Parathyroid adenoma (tissue), 2 donors: ENCODE measurements at regions not wholly inside any gene's neighbourhood (a gene's known extent, or its start where the extent isn't known, plus 50 kb on each side); places are given as distances from the start of the nearest gene placed in this dataset.

ENCODE experiments used
- H2AFZ ChIP-seq: fragments of 300-600 bp; sonication (generic); one replicate; pipeline ENCODE4 v1.7.0; 2017; ENCODE audit warnings: antibody characterized with exemption, mild to moderate bottlenecking
- H3K27ac ChIP-seq: fragments of 300-600 bp; sonication (generic); one replicate; pipeline ENCODE4 v1.7.0; 2017
- H3K27me3 ChIP-seq: fragments of 300-600 bp; sonication (generic); one replicate; pipeline ENCODE4 v1.7.0; 2017; ENCODE audit warnings: low read length; ENCODE audit not compliant: control insufficient read depth, insufficient read depth
- H3K36me3 ChIP-seq: fragments of 300-600 bp; sonication (generic); one replicate; pipeline ENCODE4 v1.7.0; 2017; ENCODE audit warnings: low read length; ENCODE audit not compliant: control insufficient read depth, insufficient read depth
- H3K4me1 ChIP-seq: fragments of 300-600 bp; sonication (generic); one replicate; pipeline ENCODE4 v1.7.0; 2017; ENCODE audit warnings: control low read depth
- H3K4me2 ChIP-seq: fragments of 300-600 bp; sonication (generic); one replicate; pipeline ENCODE4 v1.7.0; 2017; ENCODE audit warnings: low read length
- H3K4me3 ChIP-seq: fragments of 300-600 bp; sonication (generic); one replicate; pipeline ENCODE4 v1.7.0; 2017; ENCODE audit warnings: low read depth, low read length
- H3K79me2 ChIP-seq: fragments of 300-600 bp; sonication (generic); one replicate; pipeline ENCODE4 v1.7.0; 2017; ENCODE audit warnings: control low read depth
- H3K9ac ChIP-seq: fragments of 300-600 bp; sonication (generic); one replicate; pipeline ENCODE4 v1.7.0; 2017; ENCODE audit warnings: mild to moderate bottlenecking
- H3K9me3 ChIP-seq: fragments of 300-600 bp; sonication (generic); one replicate; pipeline ENCODE4 v1.7.0; 2017; ENCODE audit warnings: low read length; ENCODE audit not compliant: control insufficient read depth
- CTCF ChIP-seq: fragments of 300-600 bp; sonication (generic); IDR thresholded peaks from one replicate; pipeline ENCODE4 v1.7.0; 2017; ENCODE audit warnings: antibody characterized with exemption, mild to moderate bottlenecking
- donor health status: primary hyperparathyroidism.

GRCh38 chr2:192593561-192593960, 398.8 kb upstream of the TMEFF2 start:
- H3K9me3 ChIP-seq, result no peaks in the 10 kb centered on the region
- TF ChIP-seq CTCF, result no peak
- H3K27me3 ChIP-seq, result no peaks in the 10 kb centered on the region
- H3K36me3 ChIP-seq, result no peaks in the 10 kb centered on the region
- H3K79me2 ChIP-seq, result no peaks in the 10 kb centered on the region
- H3K4me2 ChIP-seq, result no peak overlapping the region
- no peaks in the 10 kb centered on the region for H3K4me1 ChIP-seq
- no peak overlapping the region for H2AFZ ChIP-seq
- H3K9ac ChIP-seq, result no peak overlapping the region
- H3K27ac ChIP-seq, result no peak overlapping the region
- no peak overlapping the region for H3K4me3 ChIP-seq

DNA sequence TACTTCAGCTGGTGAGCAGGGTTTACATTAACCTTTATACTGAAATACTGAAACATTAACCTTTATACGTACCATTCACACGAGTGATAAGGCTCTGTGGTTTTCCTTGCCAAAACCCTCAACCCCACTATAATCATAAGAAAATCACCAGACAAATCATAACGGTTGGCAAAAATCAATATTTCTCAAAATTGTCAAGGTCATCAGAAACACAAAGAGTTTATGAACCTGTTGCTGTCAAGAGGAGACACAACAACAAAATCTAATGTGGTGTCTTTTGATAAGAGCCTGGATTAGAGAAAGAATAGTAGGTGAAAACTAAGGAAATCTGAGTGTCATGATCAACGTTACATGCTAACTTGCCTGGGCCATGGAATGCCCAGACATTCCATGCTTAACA, 396.9 kb upstream of the TMEFF2 start:
- no peak overlapping the region for H3K4me3 ChIP-seq
- H3K9me3 ChIP-seq, result no peaks in the 10 kb centered on the region
- no peak overlapping the region for H2AFZ ChIP-seq
- no peaks in the 10 kb centered on the region for H3K79me2 ChIP-seq
- TF ChIP-seq CTCF, result no peak
- H3K36me3 ChIP-seq, result no peaks in the 10 kb centered on the region
- no peak overlapping the region for H3K9ac ChIP-seq
- no peak overlapping the region for H3K4me2 ChIP-seq
- no peaks in the 10 kb centered on the region for H3K27me3 ChIP-seq
- H3K4me1 ChIP-seq, result no peaks in the 10 kb centered on the region
- no peak overlapping the region for H3K27ac ChIP-seq

DNA sequence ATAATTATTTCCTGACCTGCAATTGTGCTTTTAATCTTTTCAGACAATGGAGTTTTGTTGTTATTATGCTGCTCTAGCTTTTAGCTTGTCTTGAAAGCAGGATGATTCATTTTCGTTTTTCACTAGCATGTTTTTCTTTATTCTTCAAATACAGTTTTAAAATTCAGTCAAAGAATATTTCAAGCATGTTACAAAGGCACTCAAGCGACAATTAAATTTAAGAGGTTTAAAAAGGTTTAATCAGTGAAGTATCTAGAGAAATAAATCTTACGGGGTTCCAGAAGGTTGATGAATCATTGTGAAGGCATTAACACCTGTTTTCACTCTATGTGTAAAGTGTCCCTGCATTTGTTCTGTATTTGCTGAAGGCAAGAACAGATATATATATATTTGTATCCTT, 390.7 kb upstream of the TMEFF2 start:
- no peaks in the 10 kb centered on the region for H3K9me3 ChIP-seq
- H3K79me2 ChIP-seq, result no peaks in the 10 kb centered on the region
- no peaks in the 10 kb centered on the region for H3K4me1 ChIP-seq
- no peaks in the 10 kb centered on the region for H3K36me3 ChIP-seq
- H2AFZ ChIP-seq, result no peak overlapping the region
- H3K9ac ChIP-seq, result no peak overlapping the region
- H3K27ac ChIP-seq, result no peak overlapping the region
- H3K4me3 ChIP-seq, result no peak overlapping the region
- H3K27me3 ChIP-seq, result no peaks in the 10 kb centered on the region
- H3K4me2 ChIP-seq, result no peak overlapping the region
- no peak for TF ChIP-seq CTCF

DNA sequence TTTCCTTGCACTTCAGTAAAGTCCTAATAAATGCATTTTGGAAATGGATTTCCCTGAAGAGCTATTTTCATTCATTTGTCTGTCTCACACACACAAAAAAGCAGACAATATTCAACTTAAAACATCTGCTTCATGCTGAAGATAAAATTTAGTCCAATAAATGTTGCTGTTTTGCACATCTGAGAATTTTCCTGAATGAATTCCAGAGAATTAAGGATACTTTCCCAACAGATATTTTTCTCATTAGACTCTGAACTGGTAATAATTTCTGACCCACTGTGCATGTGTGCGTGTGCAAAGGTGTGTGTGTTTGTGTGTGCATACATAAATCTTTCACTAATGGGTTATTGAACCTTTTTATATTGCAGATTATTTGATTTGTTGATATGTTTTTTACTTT, 390.2 kb upstream of the TMEFF2 start:
- H3K36me3 ChIP-seq, result no peaks in the 10 kb centered on the region
- H3K27me3 ChIP-seq, result no peaks in the 10 kb centered on the region
- H3K4me3 ChIP-seq, result no peak overlapping the region
- H3K9ac ChIP-seq, result no peak overlapping the region
- H3K4me1 ChIP-seq, result no peaks in the 10 kb centered on the region
- no peak overlapping the region for H3K27ac ChIP-seq
- H3K79me2 ChIP-seq, result no peaks in the 10 kb centered on the region
- no peak overlapping the region for H3K4me2 ChIP-seq
- H3K9me3 ChIP-seq, result no peaks in the 10 kb centered on the region
- no peak overlapping the region for H2AFZ ChIP-seq
- TF ChIP-seq CTCF, result no peak

DNA sequence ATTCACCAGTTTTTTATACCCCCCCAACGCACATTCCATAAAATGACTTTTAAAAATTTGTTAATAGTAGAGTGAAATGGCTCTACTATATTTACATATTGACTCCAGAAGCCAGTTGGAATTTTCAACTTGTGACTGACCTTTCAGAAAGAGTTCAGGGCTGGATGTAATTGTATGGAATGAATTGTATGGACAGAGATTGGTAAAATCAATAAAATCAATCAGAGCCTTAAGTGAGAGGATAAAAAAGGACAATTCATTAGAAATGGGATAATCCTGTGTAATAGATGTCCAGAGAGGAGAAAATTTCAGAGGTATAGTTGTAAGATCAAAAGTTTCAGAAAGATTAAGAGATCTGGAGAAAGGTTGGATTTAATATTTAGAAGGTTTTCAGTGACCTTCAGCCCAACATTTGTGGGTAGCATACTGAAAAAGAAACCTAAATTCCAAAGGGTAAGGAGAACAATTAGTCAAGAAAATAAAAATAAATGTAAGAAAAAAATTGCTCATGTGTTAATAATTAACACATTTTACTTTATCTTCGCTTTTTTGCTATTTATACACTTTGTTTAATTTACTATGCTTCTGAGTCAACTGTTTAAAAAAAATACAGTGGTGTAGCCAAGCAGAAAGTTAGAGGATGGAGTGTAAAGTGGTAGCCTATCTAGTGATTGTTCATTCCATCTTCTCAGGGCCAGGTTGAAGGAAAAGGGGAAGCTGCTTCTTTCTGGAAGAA, 385.4 kb upstream of the TMEFF2 start:
- no peaks in the 10 kb centered on the region for H3K9me3 ChIP-seq
- no peak overlapping the region for H3K9ac ChIP-seq
- H3K36me3 ChIP-seq, result no peaks in the 10 kb centered on the region
- H2AFZ ChIP-seq, result no peak overlapping the region
- H3K4me2 ChIP-seq, result no peak overlapping the region
- no peaks in the 10 kb centered on the region for H3K27me3 ChIP-seq
- H3K4me1 ChIP-seq, result no peaks in the 10 kb centered on the region
- TF ChIP-seq CTCF, result no peak
- no peaks in the 10 kb centered on the region for H3K79me2 ChIP-seq
- no peak overlapping the region for H3K4me3 ChIP-seq
- H3K27ac ChIP-seq, result no peak overlapping the region
